HG03439 (cell line): ENCODE measurements at regions not wholly inside any gene's neighbourhood (a gene's known extent, or its start where the extent isn't known, plus 50 kb on each side); places are given as distances from the start of the nearest gene placed in this dataset.

ENCODE experiments used
- ATAC-seq: cut with Tn5 transposase; IDR thresholded peaks from one replicate; pipeline ENCODE4 v1.9.1; 2021; ENCODE audit warnings: mild to moderate bottlenecking, moderate library complexity; ENCODE audit not compliant: unreplicated experiment

DNA sequence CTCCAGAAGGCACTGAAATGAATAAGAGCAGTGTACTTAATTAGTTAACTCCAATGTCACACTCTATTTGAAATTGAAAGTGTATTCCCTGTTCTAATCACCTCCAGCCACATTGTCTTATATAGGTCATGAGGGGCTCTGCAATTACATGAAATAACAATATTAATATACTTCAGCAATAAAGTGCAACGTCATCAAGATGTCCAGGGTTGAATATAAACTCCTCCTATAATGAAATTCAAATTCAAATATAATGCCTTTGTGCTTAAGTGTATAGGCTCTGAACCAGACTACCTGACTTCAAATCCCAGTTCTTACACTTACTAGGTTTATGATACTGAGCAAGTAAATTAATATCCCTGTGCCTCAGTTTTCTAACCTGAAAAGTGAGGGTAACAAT is 195.6 kb upstream of the SMC2 start:
- no peak for ATAC-seq

DNA sequence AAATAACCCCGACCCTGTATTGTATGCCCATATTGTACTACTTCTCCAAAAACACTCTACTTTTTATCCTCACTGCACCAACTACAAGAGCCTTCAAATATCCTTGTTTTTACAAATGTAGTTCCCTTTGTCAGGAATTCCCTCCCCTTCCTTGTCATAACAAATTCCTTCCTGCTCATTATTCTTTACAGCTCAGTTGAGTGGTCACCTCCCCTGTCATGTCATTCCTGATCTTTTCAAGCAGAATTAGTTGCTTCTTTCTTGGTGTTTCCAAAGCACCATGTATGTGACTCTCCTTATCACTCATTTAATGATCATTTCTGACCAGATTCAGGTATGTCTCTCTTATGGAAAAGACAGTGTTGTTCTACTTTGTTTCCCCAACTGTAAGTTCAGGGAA is 194.2 kb upstream of the SMC2 start:
- ATAC-seq, result no peak

DNA sequence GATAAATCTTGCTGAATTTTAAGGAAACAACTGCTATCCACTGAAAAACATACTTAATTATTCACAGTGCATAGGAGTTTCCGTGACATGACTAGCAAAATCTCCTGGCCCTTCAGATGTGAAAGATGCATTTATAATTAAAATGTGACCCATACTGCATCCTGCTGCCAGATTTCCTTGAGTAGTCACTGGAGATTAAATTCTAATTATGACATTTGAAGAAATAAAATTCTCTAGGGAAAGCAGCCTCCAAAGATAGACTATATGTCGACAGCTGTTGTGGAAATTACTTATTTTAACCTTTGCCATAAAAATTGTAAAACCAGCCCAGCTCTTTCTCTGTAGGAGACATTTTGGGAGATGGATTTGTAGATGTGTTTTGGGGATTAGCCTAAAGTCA is 193.6 kb upstream of the SMC2 start:
- no peak for ATAC-seq

DNA sequence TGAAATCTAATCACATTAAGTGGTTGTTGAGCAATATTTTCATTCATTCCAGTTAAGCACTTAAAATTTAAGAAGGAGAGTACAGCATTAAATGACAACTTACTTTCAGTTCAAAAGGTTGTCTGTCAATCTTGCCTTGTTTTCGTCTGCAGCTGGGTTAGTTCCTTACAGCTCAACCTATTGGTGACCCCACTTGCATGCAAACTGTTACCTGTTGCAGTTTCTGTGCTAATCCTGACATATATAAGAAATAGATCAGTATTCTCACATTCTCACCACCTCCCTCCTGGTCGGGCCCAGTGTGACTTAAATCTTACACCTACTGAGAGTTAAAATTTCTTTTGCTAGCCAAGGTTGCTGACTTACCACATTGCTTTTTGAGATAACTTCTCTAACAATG is 191.8 kb upstream of the SMC2 start:
- peak; percentile 63 for ATAC-seq

DNA sequence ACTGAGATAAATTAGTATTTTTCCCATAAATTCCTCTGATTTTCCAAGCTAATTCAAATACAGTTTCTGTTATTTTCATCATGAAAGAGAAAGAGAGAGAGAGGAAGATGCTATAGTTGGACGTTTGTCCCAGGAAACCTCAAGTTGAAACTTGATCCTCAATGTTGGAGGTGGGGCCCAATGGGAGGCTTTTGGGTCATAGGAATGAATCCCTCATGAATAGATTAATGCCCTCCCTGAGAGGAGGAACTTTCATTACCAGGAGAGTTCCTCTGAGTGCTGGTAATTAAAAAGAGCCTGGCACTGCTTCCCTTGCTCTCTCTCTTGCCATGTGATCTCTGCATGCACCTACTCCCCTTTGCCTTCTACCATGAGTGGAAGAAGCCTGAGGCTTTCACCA is 189.9 kb upstream of the SMC2 start:
- no peak for ATAC-seq

DNA sequence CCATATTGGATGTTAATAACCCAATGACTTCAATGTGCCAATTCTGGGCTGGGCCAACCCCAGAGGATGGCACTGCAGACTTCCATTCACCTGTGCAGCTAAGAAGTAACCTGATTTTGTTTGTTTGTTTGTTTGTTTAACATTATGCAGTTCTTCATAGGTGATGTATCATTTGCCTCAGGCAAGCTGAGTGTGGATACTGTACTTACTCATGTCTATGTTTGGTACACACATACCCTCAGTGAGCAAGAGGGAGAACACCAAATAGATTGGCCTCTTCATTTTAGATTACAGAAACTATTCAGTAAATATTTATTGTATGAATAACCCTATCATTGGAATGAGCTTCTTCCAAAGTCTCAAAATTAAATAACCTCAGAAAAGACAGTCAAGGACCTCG is 180.2 kb upstream of the SMC2 start:
- ATAC-seq, result no peak

DNA sequence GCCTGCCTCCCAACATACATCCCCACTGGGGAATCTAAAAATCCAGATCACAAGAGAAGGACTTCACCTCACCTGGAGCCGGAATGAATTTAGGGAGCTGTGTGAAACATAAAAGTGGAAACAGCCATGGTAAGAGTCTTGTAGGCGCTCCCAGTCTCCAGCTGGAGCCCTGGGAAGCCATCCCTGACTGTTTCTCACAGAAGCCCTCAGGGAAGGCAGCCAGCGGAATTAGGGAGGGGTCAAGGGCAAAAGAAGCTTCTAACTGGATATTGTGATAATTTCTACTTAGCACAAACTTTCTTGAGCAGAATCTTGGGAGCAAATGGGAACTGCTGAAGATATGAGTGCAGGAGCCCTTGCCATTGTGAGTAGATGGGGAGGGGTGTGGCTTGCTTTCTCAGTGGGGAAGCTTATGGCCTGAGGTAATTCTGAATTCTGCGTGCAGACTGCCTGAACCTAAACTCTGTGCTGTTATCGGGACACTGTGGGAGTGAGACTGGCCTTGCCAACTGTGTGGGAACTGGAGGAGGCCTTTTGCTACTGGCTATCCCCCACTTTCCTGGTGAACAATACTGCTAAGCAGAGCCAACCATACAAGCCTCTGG is 174.4 kb upstream of the SMC2 start:
- ATAC-seq, result no peak

DNA sequence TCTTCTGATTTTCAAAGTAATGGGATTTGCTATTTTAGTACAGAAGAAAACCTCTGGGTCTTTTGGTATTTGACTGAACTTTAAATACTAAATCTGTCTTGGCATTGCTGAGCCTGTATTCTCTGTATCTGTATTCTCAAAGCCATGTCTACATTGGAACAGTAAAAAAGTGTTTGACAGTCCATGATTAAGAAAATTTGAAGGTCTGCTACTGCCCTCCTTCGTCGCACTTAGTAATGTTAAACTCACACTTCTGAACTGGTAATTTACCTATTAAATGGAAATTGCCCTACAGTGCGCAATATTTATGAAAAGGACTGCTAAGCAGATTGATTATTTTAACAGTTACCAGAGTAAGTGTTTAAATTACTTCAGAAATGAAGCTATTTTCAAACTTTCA is 165.7 kb upstream of the SMC2 start:
- ATAC-seq, result no peak

DNA sequence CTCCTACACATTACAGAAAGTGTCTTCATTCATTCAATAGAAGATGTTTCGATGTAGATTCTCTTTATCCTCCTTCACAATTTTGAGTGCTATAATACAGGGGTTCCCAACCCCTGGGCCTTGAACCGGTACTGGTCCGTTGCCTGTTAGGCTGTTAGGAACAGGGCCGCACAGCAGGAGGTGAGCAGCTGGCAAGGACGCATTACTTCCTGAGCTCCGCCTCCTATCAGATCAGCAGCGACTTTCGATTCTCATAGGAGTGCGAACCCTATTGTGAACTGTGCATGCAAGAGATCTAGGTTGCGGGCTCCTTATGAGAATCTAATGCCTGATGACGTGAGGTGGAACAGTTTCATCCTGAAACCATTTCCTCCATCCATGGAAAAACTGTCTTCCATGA is 153.0 kb upstream of the SMC2 start:
- ATAC-seq, result no peak

DNA sequence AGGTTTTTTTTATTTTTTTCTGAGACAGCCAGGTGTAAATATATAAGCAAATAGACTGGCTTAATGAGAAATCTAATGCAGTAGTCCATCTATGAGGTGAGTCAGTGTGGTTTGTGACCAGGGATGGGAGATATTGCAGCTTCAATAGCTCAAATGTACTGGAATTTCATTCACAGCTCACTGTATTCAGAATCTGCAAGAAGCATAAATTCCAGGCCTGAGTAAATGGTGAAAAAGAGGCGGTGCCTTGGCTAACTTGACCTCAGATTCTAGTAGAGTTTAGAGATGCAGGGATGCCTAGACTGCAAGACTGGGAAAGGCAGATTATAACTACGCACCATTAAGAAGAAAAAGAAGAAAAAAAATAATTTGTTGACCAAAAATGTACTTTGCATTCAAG is 151.9 kb upstream of the SMC2 start:
- no peak for ATAC-seq

DNA sequence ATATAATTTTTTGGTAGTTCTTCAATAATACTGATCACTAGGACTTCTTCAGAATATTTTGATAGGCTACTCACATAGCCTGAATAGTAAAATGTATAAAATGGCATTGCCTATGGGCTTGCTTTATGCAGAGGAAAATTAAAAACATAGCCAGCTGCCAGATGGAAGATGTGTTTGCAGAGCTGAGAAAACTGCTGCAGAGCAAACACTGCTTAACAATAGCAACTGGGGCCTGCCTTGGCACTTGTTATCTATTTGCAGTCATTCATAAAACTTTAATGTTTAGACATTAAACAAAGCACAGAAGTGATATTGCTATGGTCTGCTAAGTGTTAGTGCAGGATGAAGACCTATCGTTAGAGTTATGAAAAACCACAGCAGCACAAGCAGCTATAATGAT is 151.5 kb upstream of the SMC2 start:
- no peak for ATAC-seq

DNA sequence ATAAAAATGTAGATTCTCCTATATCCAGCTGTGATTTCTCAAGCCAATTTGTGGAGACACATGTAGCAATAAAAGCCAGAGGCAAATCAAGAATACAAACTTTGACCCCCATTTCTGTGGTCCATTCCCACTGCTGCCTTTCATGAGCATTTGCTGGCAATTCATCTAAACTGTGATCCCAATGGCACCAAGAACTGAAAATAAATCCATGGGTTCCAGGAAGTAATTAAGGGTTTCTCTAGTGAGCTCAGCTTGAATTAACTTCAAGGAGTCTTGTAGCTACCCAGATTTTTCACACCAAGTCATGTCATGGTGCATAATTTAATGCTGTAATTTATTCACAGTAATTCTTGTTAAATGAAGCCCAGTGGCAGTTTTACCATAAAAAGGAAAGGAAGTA is 145.0 kb upstream of the SMC2 start:
- no peak for ATAC-seq

DNA sequence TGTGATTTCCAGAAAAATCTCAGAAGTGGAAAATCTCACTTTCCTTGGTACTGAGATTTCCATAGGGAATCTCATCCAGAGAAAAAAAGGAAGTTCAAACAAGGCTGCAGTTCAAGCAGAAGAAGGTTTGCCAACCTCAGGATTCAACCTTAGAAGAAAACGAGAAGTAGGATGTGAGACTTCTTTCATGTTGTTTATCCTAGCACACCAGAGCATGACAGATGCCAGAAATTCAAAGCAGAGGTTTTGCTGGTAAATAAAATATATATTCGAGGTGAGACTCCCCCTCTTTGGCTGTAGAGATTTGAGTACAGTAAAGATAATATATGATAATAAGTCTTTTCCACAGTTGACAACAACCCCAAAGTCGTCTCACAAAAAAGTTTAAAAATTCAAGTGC is 116.9 kb upstream of the SMC2 start:
- no peak for ATAC-seq

DNA sequence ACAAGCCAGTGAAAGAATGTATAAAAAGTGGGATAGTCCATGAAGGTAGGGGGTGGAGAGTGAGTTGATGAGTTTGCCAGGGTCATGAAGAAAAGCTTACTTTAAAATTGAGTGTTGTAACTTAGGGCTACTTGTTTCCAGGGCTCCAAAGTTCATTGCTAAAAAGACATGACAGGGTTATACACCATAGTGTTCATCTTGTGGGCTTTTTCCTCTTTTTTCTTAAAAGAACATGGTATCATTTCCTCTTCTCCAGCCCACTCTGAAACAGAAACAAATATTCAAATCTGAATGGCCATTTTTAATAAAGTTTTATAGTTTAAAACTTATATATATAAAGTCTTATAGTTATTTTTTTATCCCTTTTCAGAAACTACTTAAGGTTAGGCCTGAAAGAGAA is 115.7 kb upstream of the SMC2 start:
- no peak for ATAC-seq

DNA sequence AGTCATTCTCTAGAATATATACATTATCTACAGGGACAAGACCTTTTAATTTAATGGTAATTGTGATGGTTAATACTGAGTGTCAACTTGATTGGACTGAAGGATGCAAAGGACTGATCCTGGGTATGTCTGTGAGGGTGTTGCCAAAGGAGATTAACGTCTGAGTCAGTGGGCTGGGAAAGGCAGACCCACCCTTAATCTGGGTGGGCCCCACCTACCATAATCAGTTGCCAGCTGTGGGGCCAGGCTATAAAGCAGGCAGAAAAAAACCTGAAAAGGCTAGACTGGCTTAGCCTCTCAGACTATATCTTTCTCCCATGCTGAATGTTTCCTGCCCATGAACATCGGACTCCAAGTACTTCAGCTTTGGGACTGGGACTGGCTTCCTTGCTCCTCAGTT is 112.2 kb upstream of the SMC2 start:
- no peak for ATAC-seq

DNA sequence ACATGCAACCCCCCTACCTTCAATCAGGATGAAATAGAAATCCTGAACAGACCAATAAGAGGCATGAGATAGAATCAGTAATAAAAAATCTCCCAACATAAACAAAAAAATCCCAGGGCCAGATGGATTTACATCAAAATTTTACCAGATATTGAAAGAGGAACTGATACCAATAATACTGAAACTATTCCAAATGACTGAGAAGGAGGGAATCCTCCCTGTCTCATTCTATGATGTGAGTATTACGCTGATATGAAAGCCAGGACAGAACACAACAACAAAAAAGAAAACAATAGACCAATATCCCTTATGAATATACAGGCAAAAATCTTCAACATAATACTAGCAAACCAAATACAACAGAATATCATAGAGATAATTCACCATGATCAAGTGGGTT is 109.0 kb upstream of the SMC2 start:
- no peak for ATAC-seq

DNA sequence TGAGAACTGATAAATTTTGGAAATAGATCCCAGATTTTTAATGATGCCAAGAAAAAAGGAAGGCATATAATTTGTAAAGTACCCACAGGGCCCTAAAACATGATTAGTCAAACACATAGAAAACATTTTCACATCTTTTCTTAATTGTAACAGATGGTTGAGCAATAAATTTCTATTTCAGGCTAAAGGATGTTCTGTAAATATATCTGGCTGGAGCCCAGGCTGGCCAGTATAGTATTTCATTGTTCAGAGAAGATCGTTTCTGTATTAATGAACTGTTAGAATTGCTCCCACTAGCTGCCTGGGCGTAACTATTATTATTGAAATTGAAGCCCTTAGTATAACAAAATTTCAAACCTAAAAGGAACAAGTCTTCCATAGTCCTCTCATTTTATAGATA is 105.3 kb upstream of the SMC2 start:
- no peak for ATAC-seq

DNA sequence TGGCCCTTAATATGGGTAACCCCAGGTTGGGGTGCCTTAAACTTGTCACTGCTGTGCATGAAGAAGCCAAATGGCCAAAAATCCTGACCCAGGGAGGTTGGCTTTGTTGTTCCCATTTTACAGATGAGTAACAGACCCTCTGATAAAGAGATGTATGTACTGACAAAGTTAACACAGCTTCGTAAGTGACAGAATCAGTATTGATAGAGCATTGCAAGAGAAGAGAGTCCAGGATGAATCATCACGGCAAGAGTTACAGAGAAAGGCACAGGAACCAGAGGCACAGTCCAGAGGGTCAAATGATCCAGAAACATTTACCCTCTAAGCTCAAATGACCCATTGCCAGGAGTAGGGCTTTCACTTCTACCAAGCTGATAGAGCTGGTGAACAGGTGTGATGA is 103.8 kb upstream of the SMC2 start:
- peak; percentile 39 for ATAC-seq

DNA sequence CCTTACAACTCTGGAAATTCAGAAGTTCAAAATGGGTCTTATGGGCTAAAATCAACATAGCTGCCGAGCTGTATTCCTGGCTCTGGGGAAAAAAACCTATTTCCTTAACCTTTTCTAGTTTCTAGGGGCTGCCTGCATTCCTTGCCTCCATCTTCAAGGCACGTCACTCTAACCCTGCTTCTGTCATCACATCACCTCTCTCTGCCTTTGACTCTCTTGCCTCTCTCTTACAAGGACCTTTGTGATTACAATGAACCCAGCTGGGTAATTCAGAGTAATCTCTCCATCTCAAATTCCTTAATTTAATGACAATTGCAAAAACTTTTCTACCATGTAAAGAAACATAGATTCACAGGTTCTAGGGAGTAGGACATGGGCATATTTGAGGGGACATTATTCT is 103.1 kb upstream of the SMC2 start:
- ATAC-seq, result no peak

DNA sequence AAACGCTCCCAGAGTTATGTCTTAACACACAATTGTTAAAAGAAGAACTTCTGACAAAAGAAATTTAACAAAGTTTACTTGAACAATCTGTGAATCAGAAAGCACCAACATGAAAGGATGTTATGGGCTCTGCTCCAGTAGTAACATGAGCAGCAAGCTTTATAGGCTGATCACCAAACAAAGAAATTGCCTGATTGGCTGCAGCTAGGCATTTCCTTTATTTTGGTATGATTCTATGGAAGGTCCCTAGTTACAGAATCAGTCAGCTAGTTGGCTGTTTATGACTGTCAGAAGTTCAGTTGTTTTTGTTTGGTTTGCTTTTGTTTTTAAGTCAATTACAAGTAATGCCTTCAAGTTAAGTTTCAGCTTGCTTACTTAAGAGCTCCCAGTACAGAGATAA is 102.4 kb upstream of the SMC2 start:
- ATAC-seq, result peak; percentile 82

DNA sequence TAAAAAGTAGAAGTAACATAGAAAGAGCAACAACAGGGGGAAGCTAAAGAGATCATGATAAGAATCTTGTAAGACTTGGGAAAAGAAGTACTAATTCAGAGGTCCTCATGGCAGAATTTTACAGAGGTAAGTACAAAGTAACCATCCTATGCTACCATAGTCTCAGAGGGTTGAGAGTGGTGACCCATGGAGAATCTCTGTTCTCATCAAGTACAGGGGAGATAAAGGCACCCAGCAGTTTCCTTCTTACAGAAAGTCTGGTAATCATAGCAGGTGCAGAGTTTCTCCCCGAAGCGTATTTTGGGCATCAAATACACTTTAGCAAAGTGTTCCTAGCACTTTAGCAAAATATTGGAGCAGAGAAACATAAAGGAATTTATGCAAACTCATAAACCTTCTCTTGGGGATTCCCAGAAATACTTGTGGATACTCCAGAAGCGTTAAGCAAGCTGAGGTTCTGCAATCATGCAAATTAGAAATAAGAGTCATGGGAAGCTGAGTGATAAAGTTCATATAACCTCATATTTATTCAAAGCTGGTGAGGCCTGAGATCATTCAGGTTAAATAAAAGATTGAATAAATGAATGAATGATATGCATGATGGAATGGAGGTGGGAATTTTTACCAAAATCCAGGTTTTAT is 101.0 kb upstream of the SMC2 start:
- no peak for ATAC-seq

DNA sequence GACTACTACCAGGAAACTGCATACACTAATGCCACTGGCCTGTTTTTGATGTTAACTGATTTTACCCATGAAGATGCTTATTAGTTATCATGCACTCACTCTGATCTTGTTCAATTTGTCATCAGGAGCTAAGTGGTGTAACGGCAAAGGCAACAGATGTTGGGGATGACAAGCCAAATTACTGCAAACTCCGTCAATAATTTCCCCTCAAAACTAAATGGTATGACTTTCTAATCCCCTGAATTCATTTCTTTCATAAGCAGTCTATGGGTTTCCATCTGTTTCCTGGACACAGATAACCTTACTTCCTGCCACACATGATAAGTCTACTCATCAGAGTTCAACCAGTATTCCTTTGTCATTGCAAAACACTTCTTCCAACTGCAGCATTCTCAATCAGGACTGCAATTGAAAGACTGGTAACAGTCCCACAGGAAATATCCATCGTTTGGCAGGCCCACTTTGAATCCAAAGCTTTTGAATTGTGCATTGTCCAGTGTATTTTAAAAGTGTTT is 96.2 kb upstream of the SMC2 start:
- ATAC-seq, result no peak
